SK-N-SH (cell line): ENCODE measurements at regions not wholly inside any gene's neighbourhood (a gene's known extent, or its start where the extent isn't known, plus 50 kb on each side); places are given as distances from the start of the nearest gene placed in this dataset.

Experiments used
- CTCF ChIA-PET: fragments of 300-600, 350-600 bp; formaldehyde crosslinking; extraction: SDS; loops from one replicate; lab custom pipeline; 2021; lab: Yijun Ruan, JAX
- POLR2A ChIA-PET: fragments of 350-600 bp; sonication (Branson Sonifier 250); formaldehyde crosslinking; extraction: SDS; loops from one replicate; lab custom pipeline; 2020; ENCODE audit warnings: antibody characterized with exemption, inconsistent platforms; lab: Yijun Ruan, JAX
- DNase-seq: peaks from one replicate; pipeline ENCODE4 v3.0.0; 2012
- H2AFZ ChIP-seq: fragments of 200-600 bp; sonication (generic); 2 replicates; pipeline ENCODE4 v1.8.1; 2016; ENCODE audit warnings: antibody characterized with exemption, mild to moderate bottlenecking, low read depth
- H3F3A ChIP-seq: fragments of 200-600 bp; sonication (generic); replicated peaks from 2 replicates; pipeline ENCODE3; 2016; ENCODE audit warnings: antibody characterized with exemption, mild to moderate bottlenecking; ENCODE audit not compliant: insufficient read depth
- H3K27ac ChIP-seq, 2 experiments: fragments of 200-500 bp in 1 of 2; fragments of 200-600 bp in 1 of 2; sonication (Bioruptor generic) in 1 of 2; sonication (generic), shearing (Covaris generic) in 1 of 2; 2 replicates each; pipeline versions ENCODE4 v1.5.1 to v1.6.1; 2014 to 2016; ENCODE audit warnings: low read depth in 2 of 2, inconsistent platforms in 1 of 2, low read length in 1 of 2, mild to moderate bottlenecking in 1 of 2, mixed read lengths in 1 of 2
- H3K27me3 ChIP-seq: fragments of 200-600 bp; sonication (generic), shearing (Covaris generic); 2 replicates; pipeline ENCODE4 v1.6.1; 2016; ENCODE audit warnings: mixed run types; ENCODE audit not compliant: insufficient read depth
- H3K36me3 ChIP-seq, 2 experiments: fragments of 200-500 bp in 1 of 2; fragments of 200-600 bp in 1 of 2; sonication (Bioruptor generic) in 1 of 2; sonication (generic) in 1 of 2; replicated peaks in 1 of 2; 2 replicates each; pipeline versions ENCODE3 to v1.5.1; 2014 to 2016; ENCODE audit warnings: low read length in 1 of 2, mild to moderate bottlenecking in 1 of 2; ENCODE audit not compliant: insufficient read depth in 2 of 2, control insufficient read depth in 1 of 2
- H3K4me1 ChIP-seq, 2 experiments: fragments of 200-500 bp in 1 of 2; fragments of 200-600 bp in 1 of 2; sonication (Bioruptor generic) in 1 of 2; sonication (generic), shearing (Covaris generic) in 1 of 2; 2 replicates each; pipeline versions ENCODE4 v1.5.1 to v1.6.1; 2014 to 2016; ENCODE audit warnings: low read depth in 1 of 2, low read length in 1 of 2, mixed run types in 1 of 2; ENCODE audit not compliant: insufficient read depth in 2 of 2, control insufficient read depth in 1 of 2
- H3K4me2 ChIP-seq: fragments of 200-600 bp; sonication (generic), shearing (Covaris generic); 2 replicates; pipeline ENCODE4 v1.6.1; 2017; ENCODE audit warnings: mixed run types
- H3K4me3 ChIP-seq, 2 experiments: fragments of 200-500 bp in 1 of 2; fragments of 200-600 bp in 1 of 2; sonication (Bioruptor generic) in 1 of 2; sonication (generic), shearing (Covaris generic) in 1 of 2; 2 replicates each; pipeline versions ENCODE4 v1.5.1 to v1.8.1; 2014 to 2016; ENCODE audit warnings: low read depth in 2 of 2, inconsistent platforms in 1 of 2, low read length in 1 of 2, mild to moderate bottlenecking in 1 of 2, mixed read lengths in 1 of 2, moderate library complexity in 1 of 2
- H3K79me2 ChIP-seq: fragments of 200-600 bp; sonication (generic); 2 replicates; pipeline ENCODE4 v1.8.1; 2017; ENCODE audit warnings: mild to moderate bottlenecking; ENCODE audit not compliant: insufficient read depth
- H3K9ac ChIP-seq: fragments of 200-600 bp; sonication (generic); 2 replicates; pipeline ENCODE4 v1.6.1; 2017; ENCODE audit warnings: mixed run types
- H3K9me2 ChIP-seq: fragments of 200-600 bp; sonication (generic); 2 replicates; pipeline ENCODE4 v1.6.1; 2017; ENCODE audit warnings: mixed run types
- H3K9me3 ChIP-seq: fragments of 200-600 bp; sonication (generic); 2 replicates; pipeline ENCODE4 v1.6.1; 2017; ENCODE audit warnings: mixed run types, mild to moderate bottlenecking, moderate library complexity
- H4K20me1 ChIP-seq: fragments of 200-600 bp; sonication (generic); 2 replicates; pipeline ENCODE4 v1.6.1; 2017; ENCODE audit warnings: mild to moderate bottlenecking, mixed run types; ENCODE audit not compliant: insufficient read depth
- ELF1 ChIP-seq: IDR thresholded peaks from 2 replicates; pipeline ENCODE4 v1.4.0; 2012
- EZH2phosphoT487 ChIP-seq: fragments of 200-600 bp; sonication (generic); IDR thresholded peaks from 2 replicates; pipeline ENCODE4 v1.6.1; 2017; ENCODE audit warnings: low read depth, mixed run types, mild to moderate bottlenecking, antibody characterized with exemption, moderate library complexity, borderline replicate concordance
- FOXM1 ChIP-seq: IDR thresholded peaks from 2 replicates; pipeline ENCODE4 v1.4.0; 2012; ENCODE audit warnings: low read depth, mild to moderate bottlenecking
- GABPA ChIP-seq: IDR thresholded peaks from 2 replicates; pipeline ENCODE4 v1.4.0; 2012; ENCODE audit warnings: low read depth, mild to moderate bottlenecking
- GATA2 ChIP-seq: sonication (generic); formaldehyde crosslinking; IDR thresholded peaks from 2 replicates; pipeline ENCODE4 v1.5.0; 2020; ENCODE audit warnings: mild to moderate bottlenecking, missing genetic modification reagents
- JUND ChIP-seq: IDR thresholded peaks from 2 replicates; pipeline ENCODE4 v1.4.0; 2012
- MEF2A ChIP-seq: IDR thresholded peaks from 2 replicates; pipeline ENCODE4 v1.4.0; 2012; ENCODE audit warnings: low read depth, borderline replicate concordance
- NFIC ChIP-seq: IDR thresholded peaks from 2 replicates; pipeline ENCODE4 v1.4.0; 2012; ENCODE audit warnings: borderline replicate concordance
- PBX3 ChIP-seq: IDR thresholded peaks from 2 replicates; pipeline ENCODE4; 2012
- POLR2AphosphoS5 ChIP-seq: IDR thresholded peaks from 2 replicates; pipeline ENCODE4 v1.6.1; 2012; ENCODE audit warnings: low read depth, low read length
- SIN3A ChIP-seq: IDR thresholded peaks from 2 replicates; pipeline ENCODE4 v1.6.1; 2012; ENCODE audit warnings: low read depth, mild to moderate bottlenecking, low read length, moderate library complexity, borderline replicate concordance
- SMC3 ChIP-seq: IDR thresholded peaks from 2 replicates; pipeline ENCODE4 v1.6.1; 2012; ENCODE audit warnings: low read depth, low read length, improper control_type of control experiment
- TAF1 ChIP-seq: IDR thresholded peaks from 2 replicates; pipeline ENCODE4 v1.6.1; 2012; ENCODE audit warnings: low read depth, mild to moderate bottlenecking, low read length, moderate library complexity, borderline replicate concordance
- TCF12 ChIP-seq: IDR thresholded peaks from 2 replicates; pipeline ENCODE4 v1.4.0; 2012
- TEAD4 ChIP-seq: IDR thresholded peaks from 2 replicates; pipeline ENCODE4 v1.4.0; 2012; ENCODE audit warnings: mild to moderate bottlenecking, borderline replicate concordance; ENCODE audit not compliant: insufficient read depth
- YY1 ChIP-seq: IDR thresholded peaks from 2 replicates; pipeline ENCODE4 v1.4.0; 2012; ENCODE audit warnings: low read depth, mild to moderate bottlenecking
- TF ChIP-seq, protein P1 (sequence below): IDR thresholded peaks from 2 replicates; pipeline ENCODE4 v1.4.0; 2012; ENCODE audit warnings: low read depth
- TF ChIP-seq, protein P2 (sequence below): IDR thresholded peaks from 2 replicates; pipeline ENCODE4 v1.6.1; 2012; ENCODE audit warnings: mild to moderate bottlenecking, low read depth, low read length, moderate library complexity

GRCh38 chr18:30652387-30652786 is 390.2 kb downstream of the DSC3 start (continued):
- TF ChIP-seq YY1, result no peak
- TF ChIP-seq TEAD4, result no peak
- no peak for TF ChIP-seq EZH2phosphoT487
- TF ChIP-seq POLR2AphosphoS5, result no peak
- no peak for TF ChIP-seq TCF12
- TF ChIP-seq GATA2 (CRISPR knock-in tag), result no peak

GRCh38 chr18:30650499-30650898 is 392.0 kb downstream of the DSC3 start:
- TF ChIP-seq, protein P1, sequence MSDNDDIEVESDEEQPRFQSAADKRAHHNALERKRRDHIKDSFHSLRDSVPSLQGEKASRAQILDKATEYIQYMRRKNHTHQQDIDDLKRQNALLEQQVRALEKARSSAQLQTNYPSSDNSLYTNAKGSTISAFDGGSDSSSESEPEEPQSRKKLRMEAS, result no peak
- TF ChIP-seq YY1, result no peak
- TF ChIP-seq TCF12, result no peak
- no peak for TF ChIP-seq ELF1
- TF ChIP-seq GABPA, result no peak
- TF ChIP-seq PBX3, result no peak
- no peak for TF ChIP-seq POLR2AphosphoS5
- TF ChIP-seq MEF2A, result no peak
- no peak for TF ChIP-seq TAF1
- TF ChIP-seq SIN3A, result no peak
- TF ChIP-seq FOXM1, result no peak
- no peak for TF ChIP-seq GATA2 (CRISPR knock-in tag)
- TF ChIP-seq NFIC, result no peak
- TF ChIP-seq, protein P2, sequence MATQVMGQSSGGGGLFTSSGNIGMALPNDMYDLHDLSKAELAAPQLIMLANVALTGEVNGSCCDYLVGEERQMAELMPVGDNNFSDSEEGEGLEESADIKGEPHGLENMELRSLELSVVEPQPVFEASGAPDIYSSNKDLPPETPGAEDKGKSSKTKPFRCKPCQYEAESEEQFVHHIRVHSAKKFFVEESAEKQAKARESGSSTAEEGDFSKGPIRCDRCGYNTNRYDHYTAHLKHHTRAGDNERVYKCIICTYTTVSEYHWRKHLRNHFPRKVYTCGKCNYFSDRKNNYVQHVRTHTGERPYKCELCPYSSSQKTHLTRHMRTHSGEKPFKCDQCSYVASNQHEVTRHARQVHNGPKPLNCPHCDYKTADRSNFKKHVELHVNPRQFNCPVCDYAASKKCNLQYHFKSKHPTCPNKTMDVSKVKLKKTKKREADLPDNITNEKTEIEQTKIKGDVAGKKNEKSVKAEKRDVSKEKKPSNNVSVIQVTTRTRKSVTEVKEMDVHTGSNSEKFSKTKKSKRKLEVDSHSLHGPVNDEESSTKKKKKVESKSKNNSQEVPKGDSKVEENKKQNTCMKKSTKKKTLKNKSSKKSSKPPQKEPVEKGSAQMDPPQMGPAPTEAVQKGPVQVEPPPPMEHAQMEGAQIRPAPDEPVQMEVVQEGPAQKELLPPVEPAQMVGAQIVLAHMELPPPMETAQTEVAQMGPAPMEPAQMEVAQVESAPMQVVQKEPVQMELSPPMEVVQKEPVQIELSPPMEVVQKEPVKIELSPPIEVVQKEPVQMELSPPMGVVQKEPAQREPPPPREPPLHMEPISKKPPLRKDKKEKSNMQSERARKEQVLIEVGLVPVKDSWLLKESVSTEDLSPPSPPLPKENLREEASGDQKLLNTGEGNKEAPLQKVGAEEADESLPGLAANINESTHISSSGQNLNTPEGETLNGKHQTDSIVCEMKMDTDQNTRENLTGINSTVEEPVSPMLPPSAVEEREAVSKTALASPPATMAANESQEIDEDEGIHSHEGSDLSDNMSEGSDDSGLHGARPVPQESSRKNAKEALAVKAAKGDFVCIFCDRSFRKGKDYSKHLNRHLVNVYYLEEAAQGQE, result no peak
- TF ChIP-seq SMC3, result no peak
- TF ChIP-seq TEAD4, result no peak
- no peak for TF ChIP-seq JUND
- TF ChIP-seq, all 33 proteins: peak for 0
- H3F3A ChIP-seq, result no peaks in the 10 kb centered on the region
- H3K79me2 ChIP-seq, result no peaks in the 10 kb centered on the region
- no peak overlapping the region for H3K27ac ChIP-seq
- POLR2A ChIA-PET, result no interaction called here
- no peaks in the 10 kb centered on the region for H3K27me3 ChIP-seq
- no peak overlapping the region for H3K4me2 ChIP-seq
- no peaks in the 10 kb centered on the region for H3K36me3 ChIP-seq
- no peaks in the 10 kb centered on the region for H3K9me3 ChIP-seq
- no peak for DNase-seq
- H3K9me2 ChIP-seq, result no peaks in the 10 kb centered on the region
- no peaks in the 10 kb centered on the region for H3K4me1 ChIP-seq
- no peaks in the 10 kb centered on the region for H4K20me1 ChIP-seq
- H3K4me3 ChIP-seq, result no peak overlapping the region
- no peak overlapping the region for H2AFZ ChIP-seq
- CTCF ChIA-PET, result no interaction called here
- no peak overlapping the region for H3K9ac ChIP-seq
